ENCODE measurements at regions not wholly inside any gene's neighbourhood (a gene's known extent, or its start where the extent isn't known, plus 50 kb on each side); places are given as distances from the start of the nearest gene placed in this dataset.
"Not testable (repeated sequence)": the region's sequence is repeated elsewhere in the genome, so short reads cannot be mapped to it uniquely, and the experiment has no call there.

DNA sequence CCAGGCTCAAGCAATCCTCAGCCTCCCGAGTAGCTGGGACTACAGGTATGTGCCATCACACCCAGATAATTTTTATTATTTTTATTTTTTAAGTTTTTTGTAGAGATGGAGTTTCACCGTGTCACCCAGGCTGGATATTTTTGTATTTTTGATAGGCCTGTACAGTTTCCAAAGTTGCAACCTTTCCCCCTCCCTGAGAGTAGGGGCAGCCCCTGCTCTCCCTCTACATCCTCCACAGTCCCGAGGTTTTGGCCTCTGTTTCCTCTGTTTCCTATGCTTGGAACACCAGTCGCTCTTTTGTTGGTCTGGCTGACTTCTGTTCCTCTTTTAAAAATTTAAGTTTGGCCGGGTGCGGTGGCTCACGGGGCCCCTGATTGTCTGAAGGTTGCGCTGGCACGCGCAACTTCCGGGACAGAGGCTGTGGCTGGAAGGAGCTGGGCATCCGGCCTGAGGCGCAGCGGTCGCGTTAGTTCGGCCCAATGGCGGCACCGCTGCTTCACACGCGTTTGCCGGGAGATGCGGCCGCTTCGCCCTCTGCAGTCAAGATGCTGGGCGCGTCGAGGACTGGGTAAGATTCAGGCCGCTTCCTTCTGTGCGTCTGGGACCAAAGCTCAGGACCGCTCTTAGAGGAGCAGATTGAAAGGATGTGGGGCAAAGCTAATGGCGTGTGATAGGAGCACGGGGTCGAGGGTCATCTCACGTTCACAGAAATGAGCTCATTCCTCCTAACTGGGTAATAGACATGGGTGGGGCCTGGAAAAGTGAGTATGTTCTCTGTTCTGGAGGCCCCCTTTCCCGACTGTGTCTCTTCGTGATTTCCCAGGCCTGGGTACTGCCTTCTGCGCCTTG, 89.9 kb downstream of the LAT start:
- TF ChIP-seq, protein P1, sequence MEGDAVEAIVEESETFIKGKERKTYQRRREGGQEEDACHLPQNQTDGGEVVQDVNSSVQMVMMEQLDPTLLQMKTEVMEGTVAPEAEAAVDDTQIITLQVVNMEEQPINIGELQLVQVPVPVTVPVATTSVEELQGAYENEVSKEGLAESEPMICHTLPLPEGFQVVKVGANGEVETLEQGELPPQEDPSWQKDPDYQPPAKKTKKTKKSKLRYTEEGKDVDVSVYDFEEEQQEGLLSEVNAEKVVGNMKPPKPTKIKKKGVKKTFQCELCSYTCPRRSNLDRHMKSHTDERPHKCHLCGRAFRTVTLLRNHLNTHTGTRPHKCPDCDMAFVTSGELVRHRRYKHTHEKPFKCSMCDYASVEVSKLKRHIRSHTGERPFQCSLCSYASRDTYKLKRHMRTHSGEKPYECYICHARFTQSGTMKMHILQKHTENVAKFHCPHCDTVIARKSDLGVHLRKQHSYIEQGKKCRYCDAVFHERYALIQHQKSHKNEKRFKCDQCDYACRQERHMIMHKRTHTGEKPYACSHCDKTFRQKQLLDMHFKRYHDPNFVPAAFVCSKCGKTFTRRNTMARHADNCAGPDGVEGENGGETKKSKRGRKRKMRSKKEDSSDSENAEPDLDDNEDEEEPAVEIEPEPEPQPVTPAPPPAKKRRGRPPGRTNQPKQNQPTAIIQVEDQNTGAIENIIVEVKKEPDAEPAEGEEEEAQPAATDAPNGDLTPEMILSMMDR (IDR thresholded peaks at IDR 0.05) = not testable (repeated sequence)
- TF ChIP-seq POLR2A (IDR thresholded peaks at IDR 0.05) = peak in 1 of 4 donors; percentile 24

All from esophagus squamous epithelium (tissue), 4 donors.